Liver (tissue), 8 donors: ENCODE measurements at regions not wholly inside any gene's neighbourhood (a gene's known extent, or its start where the extent isn't known, plus 50 kb on each side); places are given as distances from the start of the nearest gene placed in this dataset.
A peak's percentile ranks its signal among the peaks of the same experiment; 100 is the strongest.

Experiments
- DNase-seq: peaks from one replicate; pipeline ENCODE4 v3.0.0-alpha.2; 2017; ENCODE audit warnings: low spot score
- H3K27ac ChIP-seq, 2 donors: one replicate each; pipeline ENCODE4 v1.7.0; 2013; ENCODE audit warnings: inconsistent platforms in 2 of 2, low read length in 2 of 2, control low read depth in 1 of 2, low read depth in 1 of 2, mild to moderate bottlenecking in 1 of 2
- H3K27me3 ChIP-seq, 4 donors: one replicate each; pipeline versions ENCODE4 v1.6.1 to v1.7.0; 2013; ENCODE audit warnings: low read length in 3 of 4, inconsistent platforms in 1 of 4, mild to moderate bottlenecking in 1 of 4, moderate library complexity in 1 of 4; ENCODE audit not compliant: control insufficient read depth in 4 of 4, insufficient read depth in 4 of 4
- H3K36me3 ChIP-seq, 4 donors: one replicate each; pipeline versions ENCODE4 v1.6.1 to v1.7.0; 2013; ENCODE audit warnings: low read length in 3 of 4, mild to moderate bottlenecking in 3 of 4, low read depth in 1 of 4, moderate library complexity in 1 of 4; ENCODE audit not compliant: control insufficient read depth in 4 of 4, insufficient read depth in 3 of 4
- H3K4me1 ChIP-seq, 4 donors: one replicate each; pipeline versions ENCODE4 v1.6.1 to v1.7.0; 2013; ENCODE audit warnings: low read length in 3 of 4, mild to moderate bottlenecking in 3 of 4, moderate library complexity in 1 of 4; ENCODE audit not compliant: control insufficient read depth in 4 of 4, insufficient read depth in 4 of 4
- H3K4me3 ChIP-seq, 3 donors: one replicate each; pipeline versions ENCODE4 v1.6.1 to v1.7.0; 2013; ENCODE audit warnings: low read length in 3 of 3, control low read depth in 1 of 3, low read depth in 1 of 3, mild to moderate bottlenecking in 1 of 3
- H3K9ac ChIP-seq, 2 donors: one replicate each; pipeline ENCODE4 v1.7.0; 2013; ENCODE audit warnings: low read length in 2 of 2, mild to moderate bottlenecking in 2 of 2, moderate library complexity in 2 of 2, control low read depth in 1 of 2, low read depth in 1 of 2
- H3K9me3 ChIP-seq, 4 donors: one replicate each; pipeline versions ENCODE4 v1.6.1 to v1.7.0; 2013; ENCODE audit warnings: low read length in 3 of 4; ENCODE audit not compliant: control insufficient read depth in 4 of 4
- CTCF ChIP-seq: fragments of 150-350 bp; IDR thresholded peaks from 2 replicates; pipeline ENCODE4 v1.5.1; 2017; ENCODE audit warnings: improper control_type of control experiment, low read depth, low read length; ENCODE audit not compliant: missing input control
- FOXA1 ChIP-seq: IDR thresholded peaks from 2 replicates; pipeline ENCODE4 v1.6.1; 2016; ENCODE audit warnings: antibody characterized with exemption
- HNF4A ChIP-seq, 2 donors: conservative IDR thresholded peaks; 2 replicates each; pipeline ENCODE4 v1.6.1; 2016; ENCODE audit warnings: antibody characterized with exemption in 2 of 2, mild to moderate bottlenecking in 2 of 2
- HNF4G ChIP-seq: IDR thresholded peaks from 2 replicates; pipeline ENCODE4 v1.6.1; 2016; ENCODE audit warnings: antibody characterized with exemption
- JUND ChIP-seq, 2 donors: IDR thresholded peaks; 2 replicates each; pipeline ENCODE4 v1.6.1; 2016; ENCODE audit warnings: antibody characterized with exemption in 2 of 2
- MAX ChIP-seq: IDR thresholded peaks from 2 replicates; pipeline ENCODE4 v1.6.1; 2016; ENCODE audit warnings: antibody characterized with exemption
- NR2F2 ChIP-seq: IDR thresholded peaks from 2 replicates; pipeline ENCODE4 v1.6.1; 2016; ENCODE audit warnings: antibody characterized with exemption
- RAD21 ChIP-seq, 2 donors: IDR thresholded peaks; 2 replicates each; pipeline ENCODE4 v1.6.1; 2016; ENCODE audit warnings: antibody characterized with exemption in 2 of 2, mild to moderate bottlenecking in 2 of 2
- REST ChIP-seq: IDR thresholded peaks from 2 replicates; pipeline ENCODE4 v1.6.1; 2016; ENCODE audit warnings: antibody characterized with exemption, mild to moderate bottlenecking
- RXRA ChIP-seq, 2 donors: IDR thresholded peaks; 2 replicates each; pipeline ENCODE4 v1.6.1; 2017 to 2018; ENCODE audit warnings: antibody characterized with exemption in 2 of 2, mild to moderate bottlenecking in 1 of 2
- WGBS: extraction: QIAGEN DNeasy Blood & Tissue Kit; methylation state at CpG from one replicate; pipeline ENCODE4 v1.1.7; 2013; 5-methylcytosine and 5-hydroxymethylcytosine counted together
- TF ChIP-seq, protein P1 (sequence below): IDR thresholded peaks from 2 replicates; pipeline ENCODE4 v1.6.1; 2016; ENCODE audit warnings: antibody characterized with exemption
- TF ChIP-seq, protein P2 (sequence below): IDR thresholded peaks from 2 replicates; pipeline ENCODE4 v1.6.1; 2016; ENCODE audit warnings: antibody characterized with exemption
- donor health status: healthy.
- donor health status: healthy.
- donor health status: healthy.
- donor health status: healthy.
- donor health status: healthy.

GRCh38 chr3:21839176-21839575, 88.2 kb upstream of the ZNF385D start:
- no peak overlapping the region for H3K4me3 ChIP-seq
- H3K4me1 ChIP-seq, result no peaks in the 10 kb centered on the region
- DNase-seq, result no peak
- H3K9ac ChIP-seq, result no peak overlapping the region
- H3K9me3 ChIP-seq, result no peaks in the 10 kb centered on the region
- no peaks in the 10 kb centered on the region for H3K36me3 ChIP-seq
- TF ChIP-seq HNF4A (conservative IDR thresholded peaks at IDR 0.05) (no peak), HNF4G (no peak), MAX (no peak), RXRA (IDR thresholded peaks at IDR 0.05) (no peak), REST (no peak)
- TF ChIP-seq, protein P1, sequence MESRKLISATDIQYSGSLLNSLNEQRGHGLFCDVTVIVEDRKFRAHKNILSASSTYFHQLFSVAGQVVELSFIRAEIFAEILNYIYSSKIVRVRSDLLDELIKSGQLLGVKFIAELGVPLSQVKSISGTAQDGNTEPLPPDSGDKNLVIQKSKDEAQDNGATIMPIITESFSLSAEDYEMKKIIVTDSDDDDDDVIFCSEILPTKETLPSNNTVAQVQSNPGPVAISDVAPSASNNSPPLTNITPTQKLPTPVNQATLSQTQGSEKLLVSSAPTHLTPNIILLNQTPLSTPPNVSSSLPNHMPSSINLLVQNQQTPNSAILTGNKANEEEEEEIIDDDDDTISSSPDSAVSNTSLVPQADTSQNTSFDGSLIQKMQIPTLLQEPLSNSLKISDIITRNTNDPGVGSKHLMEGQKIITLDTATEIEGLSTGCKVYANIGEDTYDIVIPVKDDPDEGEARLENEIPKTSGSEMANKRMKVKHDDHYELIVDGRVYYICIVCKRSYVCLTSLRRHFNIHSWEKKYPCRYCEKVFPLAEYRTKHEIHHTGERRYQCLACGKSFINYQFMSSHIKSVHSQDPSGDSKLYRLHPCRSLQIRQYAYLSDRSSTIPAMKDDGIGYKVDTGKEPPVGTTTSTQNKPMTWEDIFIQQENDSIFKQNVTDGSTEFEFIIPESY, result no peak
- 87% methylated on average over 1 of the region's 1 CpG for WGBS
- no peaks in the 10 kb centered on the region for H3K27me3 ChIP-seq
- H3K27ac ChIP-seq, result no peak overlapping the region

DNA sequence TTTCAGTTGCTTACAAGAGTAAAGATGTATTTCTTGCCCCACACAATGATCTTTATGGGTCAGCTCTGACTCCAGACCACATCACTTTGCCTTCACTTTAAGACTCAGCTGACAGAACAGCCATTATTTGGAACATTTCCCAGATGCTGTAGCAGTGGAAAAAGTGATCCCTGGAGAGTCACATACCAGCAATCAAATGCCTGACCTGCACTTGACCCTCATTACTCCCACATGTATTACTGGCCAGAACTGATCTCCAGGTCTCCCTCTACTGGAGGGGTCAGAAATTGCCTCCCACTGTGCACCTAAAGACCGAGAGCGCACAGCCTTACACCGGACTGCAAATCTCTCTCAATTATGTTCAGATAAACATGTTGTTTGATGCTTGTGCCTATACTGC, 88.6 kb upstream of the ZNF385D start:
- DNase-seq, result no peak

More for the DNA sequence above, 88.6 kb upstream of the ZNF385D start:
- Histone ChIP-seq H3K27ac (no peak overlapping the region), H3K9ac (no peak overlapping the region), H3K4me1 (no peaks in the 10 kb centered on the region), H3K27me3 (no peaks in the 10 kb centered on the region), H3K36me3 (no peaks in the 10 kb centered on the region), H3K4me3 (no peak overlapping the region), H3K9me3 (no peaks in the 10 kb centered on the region)
- 92% methylated on average over 3 of the region's 3 CpGs for WGBS
- TF ChIP-seq NR2F2 (peak; percentile 74), FOXA1 (no peak), HNF4A (conservative IDR thresholded peaks at IDR 0.05) (no peak), JUND (IDR thresholded peaks at IDR 0.05) (peak in 1 of 2 donors; percentile 44), RAD21 (IDR thresholded peaks at IDR 0.05) (peak; percentile 50 to 64), CTCF (peak; percentile 32), REST (no peak), RXRA (IDR thresholded peaks at IDR 0.05) (peak; percentile 51 to 63), MAX (no peak)
- TF ChIP-seq, protein P2, sequence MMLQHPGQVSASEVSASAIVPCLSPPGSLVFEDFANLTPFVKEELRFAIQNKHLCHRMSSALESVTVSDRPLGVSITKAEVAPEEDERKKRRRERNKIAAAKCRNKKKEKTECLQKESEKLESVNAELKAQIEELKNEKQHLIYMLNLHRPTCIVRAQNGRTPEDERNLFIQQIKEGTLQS, result no peak
- TF ChIP-seq, protein P1, result no peak
